Skeletal muscle satellite cell (primary cell): ENCODE measurements at regions not wholly inside any gene's neighbourhood (a gene's known extent, or its start where the extent isn't known, plus 50 kb on each side); places are given as distances from the start of the nearest gene placed in this dataset.
A peak's percentile ranks its signal among the peaks of the same experiment; 100 is the strongest.

Source experiments
- H3K27me3 ChIP-seq: 2 replicates; pipeline ENCODE4 v1.7.0; 2013; ENCODE audit warnings: low read length; ENCODE audit not compliant: control insufficient read depth, insufficient read depth
- H3K36me3 ChIP-seq: 2 replicates; pipeline ENCODE4 v1.7.0; 2013; ENCODE audit warnings: mild to moderate bottlenecking, control low read depth, low read length; ENCODE audit not compliant: insufficient read depth
- H3K4me1 ChIP-seq: 2 replicates; pipeline ENCODE4 v1.7.0; 2013; ENCODE audit warnings: low read length; ENCODE audit not compliant: control insufficient read depth, insufficient read depth
- H3K4me2 ChIP-seq: 2 replicates; pipeline ENCODE4 v1.7.0; 2013; ENCODE audit warnings: mild to moderate bottlenecking, low read length
- H3K4me3 ChIP-seq: 2 replicates; pipeline ENCODE4 v1.7.0; 2013; ENCODE audit warnings: low read length
- H3K9ac ChIP-seq: 2 replicates; pipeline ENCODE4 v1.7.0; 2013; ENCODE audit warnings: mild to moderate bottlenecking, low read depth, low read length, moderate library complexity
- H3K9me3 ChIP-seq: replicated peaks from 2 replicates; pipeline ENCODE4 v1.7.0; 2013; ENCODE audit warnings: mild to moderate bottlenecking, control low read depth, low read length

- no peaks in the 10 kb centered on the region for H3K27me3 ChIP-seq
- H3K4me1 ChIP-seq = peaks cover 15% of the 10 kb centered on the region
- H3K9ac ChIP-seq = no peak overlapping the region
- no peaks in the 10 kb centered on the region for H3K36me3 ChIP-seq
- H3K9me3 ChIP-seq = no peaks in the 10 kb centered on the region
- no peak overlapping the region for H3K4me3 ChIP-seq
- H3K4me2 ChIP-seq = peak overlapping the region; percentile 42
These were observed 260.9 kb downstream of the GLUD2 start for GRCh38 chrX:121308276-121308805.

- no peaks in the 10 kb centered on the region for H3K27me3 ChIP-seq
- no peak overlapping the region for H3K4me2 ChIP-seq
- H3K36me3 ChIP-seq = no peaks in the 10 kb centered on the region
- no peaks in the 10 kb centered on the region for H3K9me3 ChIP-seq
- H3K9ac ChIP-seq = no peak overlapping the region
- peaks cover 15% of the 10 kb centered on the region for H3K4me1 ChIP-seq
- no peak overlapping the region for H3K4me3 ChIP-seq
These were observed 263.4 kb downstream of the GLUD2 start for GRCh38 chrX:121310820-121311219.

- Histone ChIP-seq H3K4me3 (no peak overlapping the region), H3K27me3 (no peaks in the 10 kb centered on the region), H3K4me1 (no peaks in the 10 kb centered on the region), H3K4me2 (no peak overlapping the region), H3K9ac (no peak overlapping the region), H3K9me3 (no peaks in the 10 kb centered on the region), H3K36me3 (no peaks in the 10 kb centered on the region)
These were observed 273.0 kb downstream of the GLUD2 start for GRCh38 chrX:121320441-121320840.

GRCh38 chrX:121322159-121322558, 274.7 kb downstream of the GLUD2 start:
- Histone ChIP-seq H3K36me3 (no peaks in the 10 kb centered on the region), H3K4me3 (no peak overlapping the region), H3K4me2 (no peak overlapping the region), H3K9me3 (no peaks in the 10 kb centered on the region), H3K4me1 (no peaks in the 10 kb centered on the region), H3K9ac (no peak overlapping the region), H3K27me3 (no peaks in the 10 kb centered on the region)

- no peak overlapping the region for H3K4me2 ChIP-seq
- no peaks in the 10 kb centered on the region for H3K27me3 ChIP-seq
- no peaks in the 10 kb centered on the region for H3K4me1 ChIP-seq
- no peaks in the 10 kb centered on the region for H3K36me3 ChIP-seq
- H3K4me3 ChIP-seq = no peak overlapping the region
- no peaks in the 10 kb centered on the region for H3K9me3 ChIP-seq
- no peak overlapping the region for H3K9ac ChIP-seq
These were observed 275.9 kb downstream of the GLUD2 start for GRCh38 chrX:121323337-121323736.

GRCh38 chrX:121333942-121334341, 286.5 kb downstream of the GLUD2 start:
- no peaks in the 10 kb centered on the region for H3K4me1 ChIP-seq
- no peaks in the 10 kb centered on the region for H3K27me3 ChIP-seq
- no peak overlapping the region for H3K9ac ChIP-seq
- H3K4me3 ChIP-seq = no peak overlapping the region
- H3K36me3 ChIP-seq = no peaks in the 10 kb centered on the region
- H3K4me2 ChIP-seq = no peak overlapping the region
- no peaks in the 10 kb centered on the region for H3K9me3 ChIP-seq

GRCh38 chrX:121336831-121337421, 289.5 kb downstream of the GLUD2 start:
- Histone ChIP-seq H3K36me3 (no peaks in the 10 kb centered on the region), H3K9ac (no peak overlapping the region), H3K4me2 (no peak overlapping the region), H3K27me3 (no peaks in the 10 kb centered on the region), H3K4me3 (no peak overlapping the region), H3K9me3 (no peaks in the 10 kb centered on the region), H3K4me1 (no peaks in the 10 kb centered on the region)

- H3K4me3 ChIP-seq = no peak overlapping the region
- no peaks in the 10 kb centered on the region for H3K27me3 ChIP-seq
- H3K9me3 ChIP-seq = no peaks in the 10 kb centered on the region
- no peak overlapping the region for H3K9ac ChIP-seq
- no peaks in the 10 kb centered on the region for H3K36me3 ChIP-seq
- no peaks in the 10 kb centered on the region for H3K4me1 ChIP-seq
- no peak overlapping the region for H3K4me2 ChIP-seq
These were observed 290.4 kb downstream of the GLUD2 start for GRCh38 chrX:121337816-121338215.

- Histone ChIP-seq H3K9me3 (no peaks in the 10 kb centered on the region), H3K4me2 (no peak overlapping the region), H3K4me3 (no peak overlapping the region), H3K27me3 (no peaks in the 10 kb centered on the region), H3K36me3 (no peaks in the 10 kb centered on the region), H3K9ac (no peak overlapping the region), H3K4me1 (no peaks in the 10 kb centered on the region)
These were observed 301.9 kb downstream of the GLUD2 start for GRCh38 chrX:121349263-121349662.

GRCh38 chrX:121356139-121356849, 308.9 kb downstream of the GLUD2 start:
- no peak overlapping the region for H3K4me3 ChIP-seq
- no peaks in the 10 kb centered on the region for H3K27me3 ChIP-seq
- H3K9me3 ChIP-seq = no peaks in the 10 kb centered on the region
- H3K4me2 ChIP-seq = no peak overlapping the region
- no peaks in the 10 kb centered on the region for H3K36me3 ChIP-seq
- H3K4me1 ChIP-seq = no peaks in the 10 kb centered on the region
- no peak overlapping the region for H3K9ac ChIP-seq

- Histone ChIP-seq H3K27me3 (no peaks in the 10 kb centered on the region), H3K4me1 (no peaks in the 10 kb centered on the region), H3K9me3 (no peaks in the 10 kb centered on the region), H3K4me3 (no peak overlapping the region), H3K36me3 (no peaks in the 10 kb centered on the region), H3K4me2 (no peak overlapping the region), H3K9ac (no peak overlapping the region)
These were observed 309.4 kb downstream of the GLUD2 start for GRCh38 chrX:121356850-121357171.

GRCh38 chrX:121360280-121360679, 312.9 kb downstream of the GLUD2 start:
- Histone ChIP-seq H3K4me1 (no peaks in the 10 kb centered on the region), H3K9me3 (no peaks in the 10 kb centered on the region), H3K4me2 (no peak overlapping the region), H3K4me3 (no peak overlapping the region), H3K27me3 (no peaks in the 10 kb centered on the region), H3K36me3 (no peaks in the 10 kb centered on the region), H3K9ac (no peak overlapping the region)
